ENCODE measurements at regions not wholly inside any gene's neighbourhood (a gene's known extent, or its start where the extent isn't known, plus 50 kb on each side); places are given as distances from the start of the nearest gene placed in this dataset.

DNA sequence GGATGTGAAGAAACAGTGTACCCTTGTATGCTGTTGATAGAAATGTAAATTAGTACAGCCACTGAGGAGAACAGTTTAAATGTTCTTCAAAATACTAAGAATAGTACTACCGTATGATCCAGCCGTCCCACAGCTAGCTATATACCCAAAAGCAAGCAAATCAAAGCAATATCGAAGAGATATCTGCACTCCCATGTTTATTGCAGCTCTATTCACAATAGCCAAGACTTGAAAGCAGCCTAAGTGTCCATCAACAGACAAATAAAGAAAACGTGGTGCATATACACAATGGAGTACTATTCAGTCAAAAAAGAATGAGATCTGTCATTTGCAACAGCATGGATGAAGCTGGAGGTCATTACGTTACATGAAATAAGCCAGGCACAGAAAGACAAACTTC is 88.5 kb upstream of the SLC38A4 start:
- no peak for DNase-seq

DNA sequence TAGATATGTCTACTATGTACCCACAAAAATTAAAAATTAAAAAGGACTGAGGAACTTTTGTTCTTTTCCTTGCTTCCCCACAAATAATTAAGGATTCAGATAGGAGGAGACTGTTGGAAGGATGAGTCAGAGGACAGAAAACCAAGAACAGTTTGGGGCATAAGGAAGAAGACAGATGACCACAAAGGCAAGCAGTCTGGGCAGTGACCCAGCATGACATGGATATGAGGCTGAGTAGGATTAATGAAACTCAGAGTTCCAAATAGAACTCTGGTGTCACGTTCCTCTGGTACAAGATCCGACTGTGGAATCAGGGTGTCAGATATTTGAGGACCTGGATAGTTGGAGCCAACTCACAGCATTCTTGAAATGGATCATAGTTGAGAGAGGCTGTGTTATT is 89.3 kb upstream of the SLC38A4 start:
- DNase-seq = no peak

DNA sequence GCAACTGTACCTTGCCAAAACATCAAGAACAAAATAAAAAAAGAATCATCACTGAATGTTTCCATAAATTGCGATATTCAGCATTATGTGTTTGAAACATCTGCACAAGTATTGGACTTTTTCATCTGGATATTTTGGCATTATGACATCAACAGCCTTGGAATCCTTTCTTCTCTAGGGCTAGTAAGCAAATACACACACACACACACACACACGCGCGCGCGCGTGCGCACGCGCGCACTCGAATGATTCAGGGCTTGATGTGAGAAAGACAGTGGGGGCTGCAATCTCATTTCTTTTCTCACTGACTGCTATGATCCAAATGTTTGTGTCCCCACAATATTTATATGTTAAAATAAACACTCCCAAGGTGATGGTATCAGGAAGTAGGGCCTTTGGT is 90.0 kb upstream of the SLC38A4 start:
- DNase-seq = no peak

DNA sequence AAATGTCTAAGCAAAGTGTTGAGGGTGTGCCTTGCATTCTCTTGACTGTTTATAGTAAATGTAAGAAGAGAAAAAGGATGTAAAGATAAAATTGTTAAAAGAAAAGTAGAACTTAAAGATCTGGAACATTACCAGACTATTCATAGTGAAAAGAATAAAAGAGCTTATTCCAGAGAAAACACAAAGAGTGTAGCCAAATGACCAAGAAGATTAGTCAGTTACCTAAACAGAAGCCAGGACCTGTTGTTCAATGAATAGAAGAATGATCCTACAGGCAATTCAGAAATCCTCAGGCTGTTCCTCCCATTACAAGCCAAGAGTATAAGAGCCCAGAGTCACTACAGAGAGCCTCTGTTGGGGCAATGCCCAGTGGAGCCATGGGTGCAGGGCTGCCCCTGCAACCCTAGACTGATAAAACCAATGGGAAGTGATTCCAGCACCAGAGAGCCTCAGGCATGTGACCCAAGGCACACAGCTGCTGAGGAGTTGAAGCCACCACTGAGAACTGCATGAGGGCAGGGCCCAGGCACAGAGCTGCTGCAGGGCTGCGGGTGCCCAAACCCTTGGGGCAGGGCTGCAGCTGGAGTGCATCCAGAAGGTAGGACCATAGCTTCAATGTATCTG is 91.1 kb upstream of the SLC38A4 start:
- DNase-seq = no peak

DNA sequence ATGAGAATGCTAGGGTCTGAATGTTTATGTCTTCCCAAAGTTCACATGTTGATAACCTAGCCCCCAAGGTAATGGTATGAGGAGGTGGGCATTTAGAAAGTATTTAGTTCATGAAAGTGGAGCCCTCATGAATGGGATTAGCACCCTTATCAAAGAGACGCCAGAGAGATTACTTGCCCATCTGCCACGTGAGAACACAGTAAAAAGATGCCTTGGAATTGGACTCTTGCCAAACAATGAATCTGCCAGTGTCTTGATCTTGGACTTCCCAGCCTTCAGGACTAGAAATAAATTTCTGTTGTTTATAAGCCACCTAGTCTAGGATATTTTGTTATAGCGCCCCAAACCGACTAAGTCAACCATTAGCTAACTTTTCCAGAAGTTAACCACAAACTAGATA is 92.0 kb upstream of the SLC38A4 start:
- no peak for DNase-seq

DNA sequence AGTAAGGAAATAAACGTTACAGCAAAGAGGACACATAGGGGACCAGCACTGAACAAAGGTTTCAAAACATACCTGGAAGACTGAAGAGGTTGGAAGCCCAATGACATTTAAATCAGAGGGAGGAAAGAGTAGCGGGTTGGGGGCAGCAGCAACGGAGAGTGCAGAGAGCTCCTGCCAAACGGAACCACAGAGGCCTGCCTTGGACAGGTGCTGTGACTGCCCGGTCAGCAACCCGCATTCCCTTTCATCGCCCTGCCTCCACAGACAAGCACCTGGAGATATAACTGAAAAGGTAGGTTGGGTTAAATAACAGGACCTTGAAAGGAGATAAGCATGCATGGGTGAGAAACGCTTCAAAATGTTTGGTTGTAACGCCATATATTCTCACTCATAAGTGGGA is 92.8 kb upstream of the SLC38A4 start:
- DNase-seq = no peak

DNA sequence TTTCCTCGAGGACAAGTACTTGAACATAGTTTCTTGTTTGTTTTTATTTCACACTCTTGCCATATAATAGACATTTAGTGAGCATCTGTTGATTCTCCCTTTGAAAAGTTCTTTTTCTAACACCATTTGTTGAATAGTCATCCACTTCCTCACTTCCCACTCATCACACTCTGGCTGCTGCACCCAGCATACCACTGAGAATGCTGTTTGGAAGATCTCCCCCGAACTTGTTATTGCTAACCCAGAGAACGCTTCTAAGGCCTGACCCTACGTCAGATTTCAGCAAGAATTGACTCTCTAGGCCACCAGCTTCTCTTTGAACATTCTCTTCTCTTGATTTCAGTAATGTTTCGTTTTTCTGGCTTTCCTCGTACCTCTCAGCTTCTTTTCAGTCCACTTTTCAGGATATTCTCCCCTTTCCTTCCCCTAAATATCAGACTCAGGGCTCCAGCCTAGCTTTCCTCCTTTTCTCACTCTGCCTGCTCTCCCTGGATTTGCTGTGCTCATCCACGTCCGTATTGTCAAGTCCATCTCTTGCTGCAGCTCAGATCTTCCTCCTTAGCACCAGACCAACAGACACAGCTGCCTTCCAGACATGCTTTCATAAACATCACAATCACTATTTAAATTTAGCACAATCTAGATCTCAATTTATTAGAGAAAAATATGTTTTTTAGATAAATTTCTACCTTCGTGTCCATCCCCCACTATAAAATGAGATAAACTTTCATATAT is 94.0 kb upstream of the SLC38A4 start:
- no peak for DNase-seq

DNA sequence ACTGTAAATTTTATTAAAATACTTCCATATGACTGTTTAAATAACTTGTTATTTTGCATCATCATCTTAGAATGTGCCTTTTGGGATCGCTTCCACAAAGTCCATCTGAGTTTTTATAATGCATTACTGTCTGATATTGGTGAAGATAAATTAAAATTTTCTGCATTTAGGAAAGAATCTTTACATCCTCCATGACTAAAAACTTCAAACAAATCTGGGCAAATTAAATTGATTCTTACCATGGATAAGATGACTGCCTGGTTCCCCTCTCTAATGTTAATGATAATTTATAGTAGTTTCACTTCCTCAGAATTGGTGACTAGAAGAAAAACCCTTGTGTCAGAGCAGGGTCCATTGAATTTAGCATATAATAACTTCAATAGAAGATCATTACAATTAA is 94.7 kb upstream of the SLC38A4 start:
- DNase-seq = no peak

DNA sequence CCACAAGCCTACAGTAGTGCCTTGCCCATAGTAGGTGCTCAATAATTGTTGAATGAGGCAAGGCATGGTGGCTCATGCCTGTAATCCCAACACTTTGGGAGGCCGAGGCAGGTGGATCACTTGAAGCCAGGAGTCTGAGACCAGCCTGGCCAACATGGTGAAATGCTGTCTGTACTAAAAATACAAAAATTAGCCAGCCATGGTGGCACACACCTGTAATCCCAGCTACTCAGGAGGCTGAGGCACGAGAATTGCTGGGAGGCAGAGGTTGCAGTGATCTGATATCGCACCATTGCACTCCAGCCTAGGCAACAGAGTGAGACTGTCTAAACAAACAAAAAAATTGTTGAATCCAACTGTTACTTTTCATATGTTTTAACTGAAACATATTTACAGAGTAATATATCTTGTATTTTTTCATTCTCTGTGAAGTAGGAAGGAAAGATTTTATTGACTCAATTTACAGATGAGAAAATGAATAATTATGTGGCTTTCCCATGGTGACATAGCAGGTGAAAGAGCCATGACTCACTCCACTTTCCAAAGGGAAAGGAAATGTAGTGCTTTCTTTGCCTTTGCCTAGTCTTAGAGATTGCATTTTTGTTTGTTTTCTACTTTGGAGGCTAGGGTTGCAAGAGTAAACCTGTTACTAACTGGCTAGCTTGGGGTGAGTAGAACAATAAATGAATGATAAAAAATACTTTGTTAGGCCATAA is 95.4 kb upstream of the SLC38A4 start:
- no peak for DNase-seq

DNA sequence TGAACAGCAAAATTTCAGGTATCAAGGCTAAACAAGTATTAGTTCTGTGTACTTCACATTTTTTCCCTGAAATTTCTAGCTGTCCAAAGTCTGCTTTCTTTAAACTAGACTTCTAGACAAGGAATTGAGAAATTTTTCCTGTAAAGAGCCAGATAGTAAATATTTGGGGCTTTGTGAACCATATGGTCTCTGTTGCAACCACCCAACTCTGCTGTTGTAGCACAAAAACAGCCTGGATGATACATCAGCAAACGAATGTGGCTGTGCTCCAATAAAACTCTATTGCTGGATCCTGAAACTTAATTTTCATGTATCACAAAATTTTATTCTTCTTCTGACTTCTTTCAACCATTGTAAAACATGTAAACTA is 96.0 kb upstream of the SLC38A4 start:
- no peak for DNase-seq

DNA sequence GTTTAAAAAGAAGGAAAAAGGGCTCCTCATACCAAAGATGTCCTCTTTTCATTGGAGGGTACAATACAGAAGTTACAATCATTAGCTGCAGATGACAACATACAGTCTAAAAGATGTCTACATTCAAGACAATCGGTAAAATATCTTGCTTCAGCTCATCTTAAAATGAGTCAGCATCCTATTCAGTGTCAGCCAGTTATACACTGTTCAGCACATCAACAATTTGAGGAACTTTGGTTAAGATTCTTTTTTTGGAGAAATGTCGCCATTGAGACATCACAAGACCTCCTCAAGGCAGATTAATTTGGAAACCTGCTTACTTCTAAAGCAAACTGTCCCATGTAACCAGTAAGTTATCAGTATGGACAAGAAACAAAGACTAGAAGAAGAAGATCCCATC is 100.7 kb upstream of the SLC38A4 start:
- DNase-seq = no peak

DNA sequence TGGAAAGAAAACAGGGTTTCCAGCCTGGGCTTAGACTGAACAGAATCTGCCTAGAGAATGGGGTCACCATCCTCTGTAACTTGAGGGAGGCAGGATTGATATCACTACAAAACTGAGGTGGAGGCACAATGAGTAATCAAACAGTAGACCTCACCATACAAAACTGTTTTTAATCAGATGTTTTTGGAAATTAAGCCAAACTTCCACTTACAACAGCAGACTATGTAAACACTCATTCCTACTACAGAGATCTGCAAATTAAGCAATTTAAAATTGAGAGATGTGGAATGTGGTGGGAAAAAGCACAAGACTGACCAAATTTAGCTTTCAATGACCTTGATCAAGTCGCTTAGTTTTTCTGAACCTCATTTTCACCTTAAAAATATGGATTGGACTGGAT is 104.3 kb upstream of the SLC38A4 start:
- DNase-seq = no peak

DNA sequence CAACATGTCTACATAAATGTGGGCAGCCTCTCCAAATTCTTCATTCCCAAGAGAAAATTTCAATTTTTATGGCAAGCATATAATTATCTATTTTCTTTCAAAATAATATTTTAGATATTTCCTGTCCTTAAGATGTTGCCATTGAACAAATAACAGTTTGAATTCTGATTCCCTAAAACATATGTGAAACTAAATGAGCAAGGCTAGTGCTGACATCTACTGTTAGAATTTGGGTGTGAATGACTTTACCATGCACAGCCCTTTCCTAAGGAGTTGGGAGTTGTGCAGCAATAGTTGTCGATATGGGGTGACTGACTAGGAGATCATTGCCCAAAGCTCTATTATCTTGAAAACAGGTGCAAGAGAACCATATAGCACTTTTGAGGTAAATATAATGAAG is 108.2 kb upstream of the SLC38A4 start:
- no peak for DNase-seq

DNA sequence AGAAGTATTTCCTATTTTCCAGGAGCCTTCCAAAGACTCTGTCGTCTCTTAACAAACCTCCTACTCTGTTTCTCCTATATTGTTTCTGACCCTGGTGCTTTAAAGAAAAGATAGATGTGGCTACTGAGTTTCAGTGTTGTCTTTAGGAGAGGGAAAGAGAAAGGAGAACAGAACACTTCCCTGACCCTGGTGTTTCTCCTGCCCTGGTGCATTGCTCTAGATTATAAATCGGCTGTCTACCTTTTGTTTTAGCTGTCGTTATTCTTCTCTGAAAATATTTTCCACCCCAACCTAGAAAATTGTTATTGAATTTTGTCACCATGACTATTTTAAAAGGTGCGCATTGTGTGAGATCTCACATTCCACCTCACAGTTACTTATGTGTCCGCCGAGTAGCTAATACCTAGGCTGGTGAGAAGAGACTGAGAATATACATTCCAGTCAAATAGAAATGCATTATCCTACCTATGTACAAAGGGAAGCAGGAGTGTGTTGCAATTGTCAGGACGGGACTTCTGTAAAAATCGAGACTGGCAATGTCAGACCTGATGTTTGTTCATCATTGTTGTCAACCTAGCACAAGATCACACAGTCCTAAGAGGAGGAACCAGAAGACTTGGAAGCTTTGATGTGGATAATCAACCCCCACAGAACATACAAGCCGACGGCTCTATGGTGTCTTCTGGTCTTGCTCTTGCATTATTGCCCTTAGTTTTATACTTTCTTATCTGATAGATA is 108.7 kb upstream of the SLC38A4 start:
- DNase-seq = no peak

DNA sequence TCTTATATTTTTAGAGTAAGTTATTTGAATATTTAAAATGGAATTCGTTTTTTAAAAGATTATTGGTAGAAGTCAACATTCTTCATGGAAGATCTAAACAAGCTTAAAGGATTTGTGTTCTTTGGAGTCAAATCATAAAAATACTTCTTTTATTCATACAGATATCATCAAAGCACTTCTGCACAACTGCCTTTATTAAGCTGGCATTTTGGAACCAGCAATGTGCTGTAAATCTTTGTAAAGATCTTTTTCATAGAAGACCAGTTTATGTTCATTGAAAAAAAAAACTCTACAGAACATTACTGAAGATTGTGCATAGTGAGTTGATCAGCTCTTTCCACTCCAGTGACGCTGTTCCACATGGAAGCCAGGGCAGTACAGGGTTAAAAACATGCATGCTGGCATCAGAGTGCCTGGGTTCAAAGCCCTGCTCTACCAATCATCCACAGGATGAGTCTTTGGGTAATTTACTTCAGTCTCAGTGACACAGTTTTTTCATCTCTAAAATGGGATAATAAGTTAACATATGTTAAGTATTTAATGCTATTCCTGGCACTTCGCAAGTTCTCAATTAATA is 109.6 kb upstream of the SLC38A4 start:
- DNase-seq = no peak

DNA sequence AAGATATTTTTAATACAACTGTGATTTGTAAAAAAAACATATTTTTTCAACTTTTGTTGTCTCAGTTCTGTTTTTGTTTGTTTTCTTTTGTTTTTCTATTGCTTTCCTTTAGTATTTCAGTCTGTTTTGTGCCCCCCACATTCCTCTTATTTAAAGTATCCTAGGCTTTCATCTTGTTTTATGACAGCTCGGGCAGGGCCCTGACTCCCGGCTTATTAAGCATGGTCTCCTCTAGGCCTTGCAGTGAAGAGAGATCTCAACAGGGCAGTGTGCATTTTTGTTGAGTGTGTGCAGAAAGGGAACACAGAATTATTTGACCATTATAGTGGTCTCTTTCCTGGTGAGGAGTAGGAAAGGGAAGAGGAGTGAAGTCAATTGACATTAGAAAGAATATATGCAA is 110.2 kb upstream of the SLC38A4 start:
- no peak for DNase-seq

DNA sequence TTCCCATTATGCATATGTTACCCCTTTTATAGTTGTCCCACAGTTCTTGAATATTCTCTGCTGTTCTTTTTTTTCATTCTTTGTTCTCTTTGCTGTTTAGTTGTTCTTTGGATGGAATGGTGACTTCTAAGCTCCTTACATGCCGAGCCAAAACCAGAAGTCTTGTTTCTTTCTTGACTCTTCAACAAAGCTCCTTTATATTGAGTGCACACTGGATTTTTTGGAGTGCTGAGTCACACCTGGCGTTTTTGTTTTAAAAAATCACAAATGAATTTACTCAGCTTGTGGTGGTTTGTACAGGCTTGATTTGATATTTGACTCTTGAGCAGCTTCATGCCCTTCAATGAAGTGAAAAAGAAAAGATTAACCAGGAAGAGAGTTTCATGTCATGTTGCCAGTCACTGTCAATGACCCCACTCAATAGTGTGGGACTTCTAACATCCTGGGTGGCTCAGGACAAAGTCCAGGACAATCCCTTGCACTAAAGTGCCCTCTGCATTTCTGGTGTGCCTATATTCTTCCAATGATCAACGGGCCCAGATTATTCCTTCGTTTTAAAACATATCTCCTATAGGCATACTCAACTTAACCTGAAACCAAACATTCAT is 112.4 kb upstream of the SLC38A4 start:
- no peak for DNase-seq

DNA sequence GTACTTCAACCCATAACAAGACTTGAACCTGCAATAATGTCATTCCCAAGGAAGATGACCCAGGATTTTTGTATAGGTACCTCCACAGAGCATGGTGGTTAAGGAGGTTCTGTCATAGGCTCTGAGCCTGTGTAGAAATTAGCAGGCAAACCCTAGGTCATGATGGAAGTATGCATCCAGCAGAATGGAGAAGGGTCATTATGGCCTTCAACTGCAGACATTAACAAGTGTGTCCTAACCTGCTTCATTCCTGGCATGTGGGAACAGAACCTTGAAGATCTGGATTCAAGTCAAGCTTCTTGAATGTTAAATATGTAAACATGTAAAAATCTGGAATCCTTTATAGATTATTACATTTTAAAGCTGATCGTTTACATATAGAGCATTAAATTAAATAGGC is 116.2 kb upstream of the SLC38A4 start:
- no peak for DNase-seq

DNA sequence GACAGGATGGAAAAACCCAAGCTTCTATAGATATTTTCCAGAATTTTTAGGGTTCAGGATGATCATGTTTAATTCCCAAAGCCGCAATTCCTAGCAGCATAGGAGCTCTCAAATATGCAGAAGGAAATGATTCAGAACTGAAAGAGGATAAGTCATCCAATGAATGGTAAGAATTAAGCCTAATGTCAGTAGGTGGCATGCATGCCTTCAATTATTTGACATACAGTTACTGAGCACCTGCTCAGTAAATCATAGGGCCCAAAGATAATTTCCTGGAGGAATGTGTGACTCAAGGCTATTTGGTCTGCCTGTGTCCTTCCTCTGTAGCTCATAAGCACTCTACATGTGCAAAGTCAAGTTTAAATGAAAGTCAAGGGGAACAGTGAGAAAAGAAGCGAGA is 116.8 kb upstream of the SLC38A4 start:
- DNase-seq = no peak

DNA sequence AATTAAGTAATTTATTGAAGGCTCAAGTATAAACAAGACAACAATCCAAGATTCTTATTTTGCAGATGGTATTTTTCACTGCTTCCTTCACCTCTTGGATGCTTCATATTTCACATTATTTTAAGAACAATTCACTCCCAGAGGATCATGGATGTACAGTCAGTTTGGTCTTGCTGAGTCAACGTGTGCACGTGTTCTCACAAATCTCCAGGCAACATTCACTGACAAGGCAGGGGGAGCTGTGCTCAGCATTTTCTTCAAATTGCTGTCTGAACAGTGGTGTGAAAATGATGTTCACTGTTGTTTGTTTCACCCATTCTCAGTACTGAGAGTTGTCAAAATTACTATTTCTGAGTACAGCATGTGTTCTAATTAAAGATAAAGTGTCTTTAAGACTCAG is 118.3 kb upstream of the SLC38A4 start:
- DNase-seq = no peak

DNA sequence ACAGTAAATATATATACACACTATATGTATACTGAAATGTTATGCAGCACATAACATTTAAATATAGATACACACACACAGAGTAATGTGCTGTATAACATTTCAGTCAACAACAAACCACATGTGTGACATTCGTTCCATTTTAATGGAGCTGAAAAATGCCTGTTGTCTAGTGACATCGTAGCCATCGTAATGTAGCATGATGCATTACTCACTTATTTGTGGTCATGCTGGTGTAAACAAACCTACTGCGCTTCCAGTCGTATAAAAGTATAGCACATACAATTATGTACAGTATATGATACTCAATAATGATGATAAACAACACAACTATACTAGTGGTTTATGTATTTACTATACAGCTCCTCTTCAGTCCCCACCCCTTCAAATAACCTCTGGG is 119.0 kb upstream of the SLC38A4 start:
- DNase-seq = no peak

DNA sequence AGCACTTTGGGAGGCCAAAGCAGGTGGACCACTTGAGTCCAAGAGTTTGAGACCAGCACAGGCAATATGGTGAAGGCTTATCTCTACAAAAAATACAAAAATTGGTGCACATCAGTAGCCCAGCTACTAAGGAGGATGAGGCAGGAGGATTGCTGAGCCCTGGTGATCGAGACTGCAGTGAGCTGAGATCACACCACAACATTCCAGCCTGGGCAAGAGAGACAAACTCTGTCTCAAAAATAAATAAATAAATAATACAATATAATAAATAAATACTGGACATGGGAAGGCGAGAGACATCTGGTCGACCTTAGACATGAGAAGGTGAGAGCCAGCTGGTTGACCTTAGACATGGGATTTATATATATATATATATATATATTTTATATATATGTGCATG is 119.8 kb upstream of the SLC38A4 start:
- DNase-seq = no peak

DNA sequence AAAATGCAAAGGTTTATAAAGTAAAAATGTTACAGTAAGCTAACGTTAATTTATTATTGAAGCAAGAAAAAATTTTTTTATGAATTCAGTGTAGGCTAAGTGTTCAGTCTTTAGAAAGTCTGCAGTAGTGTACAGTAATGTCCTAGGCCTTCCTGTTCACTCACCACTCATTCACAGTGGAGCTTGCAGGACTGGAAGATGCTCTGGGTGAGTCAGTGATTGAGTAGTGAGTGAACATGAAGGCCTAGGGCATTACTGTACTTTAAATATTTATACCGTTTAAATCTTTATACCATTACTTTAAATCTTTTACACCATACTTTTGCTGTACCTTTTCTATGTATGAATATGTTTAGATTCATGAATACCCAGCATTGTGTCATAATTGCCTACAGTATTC is 120.3 kb upstream of the SLC38A4 start:
- no peak for DNase-seq
